SK-N-SH (cell line): ENCODE measurements at regions not wholly inside any gene's neighbourhood (a gene's known extent, or its start where the extent isn't known, plus 50 kb on each side); places are given as distances from the start of the nearest gene placed in this dataset.

Experiments
- CTCF ChIA-PET: fragments of 300-600, 350-600 bp; formaldehyde crosslinking; extraction: SDS; loops from one replicate; lab custom pipeline; 2021; lab: Yijun Ruan, JAX
- POLR2A ChIA-PET: fragments of 350-600 bp; sonication (Branson Sonifier 250); formaldehyde crosslinking; extraction: SDS; loops from one replicate; lab custom pipeline; 2020; ENCODE audit warnings: antibody characterized with exemption, inconsistent platforms; lab: Yijun Ruan, JAX
- DNase-seq: peaks from one replicate; pipeline ENCODE4 v3.0.0; 2012
- H2AFZ ChIP-seq: fragments of 200-600 bp; sonication (generic); 2 replicates; pipeline ENCODE4 v1.8.1; 2016; ENCODE audit warnings: antibody characterized with exemption, mild to moderate bottlenecking, low read depth
- H3F3A ChIP-seq: fragments of 200-600 bp; sonication (generic); replicated peaks from 2 replicates; pipeline ENCODE3; 2016; ENCODE audit warnings: antibody characterized with exemption, mild to moderate bottlenecking; ENCODE audit not compliant: insufficient read depth
- H3K27ac ChIP-seq, 2 experiments: fragments of 200-500 bp in 1 of 2; fragments of 200-600 bp in 1 of 2; sonication (Bioruptor generic) in 1 of 2; sonication (generic), shearing (Covaris generic) in 1 of 2; 2 replicates each; pipeline versions ENCODE4 v1.5.1 to v1.6.1; 2014 to 2016; ENCODE audit warnings: low read depth in 2 of 2, inconsistent platforms in 1 of 2, low read length in 1 of 2, mild to moderate bottlenecking in 1 of 2, mixed read lengths in 1 of 2
- H3K27me3 ChIP-seq: fragments of 200-600 bp; sonication (generic), shearing (Covaris generic); 2 replicates; pipeline ENCODE4 v1.6.1; 2016; ENCODE audit warnings: mixed run types; ENCODE audit not compliant: insufficient read depth
- H3K36me3 ChIP-seq, 2 experiments: fragments of 200-500 bp in 1 of 2; fragments of 200-600 bp in 1 of 2; sonication (Bioruptor generic) in 1 of 2; sonication (generic) in 1 of 2; replicated peaks in 1 of 2; 2 replicates each; pipeline versions ENCODE3 to v1.5.1; 2014 to 2016; ENCODE audit warnings: low read length in 1 of 2, mild to moderate bottlenecking in 1 of 2; ENCODE audit not compliant: insufficient read depth in 2 of 2, control insufficient read depth in 1 of 2
- H3K4me1 ChIP-seq, 2 experiments: fragments of 200-500 bp in 1 of 2; fragments of 200-600 bp in 1 of 2; sonication (Bioruptor generic) in 1 of 2; sonication (generic), shearing (Covaris generic) in 1 of 2; 2 replicates each; pipeline versions ENCODE4 v1.5.1 to v1.6.1; 2014 to 2016; ENCODE audit warnings: low read depth in 1 of 2, low read length in 1 of 2, mixed run types in 1 of 2; ENCODE audit not compliant: insufficient read depth in 2 of 2, control insufficient read depth in 1 of 2
- H3K4me2 ChIP-seq: fragments of 200-600 bp; sonication (generic), shearing (Covaris generic); 2 replicates; pipeline ENCODE4 v1.6.1; 2017; ENCODE audit warnings: mixed run types
- H3K4me3 ChIP-seq, 2 experiments: fragments of 200-500 bp in 1 of 2; fragments of 200-600 bp in 1 of 2; sonication (Bioruptor generic) in 1 of 2; sonication (generic), shearing (Covaris generic) in 1 of 2; 2 replicates each; pipeline versions ENCODE4 v1.5.1 to v1.8.1; 2014 to 2016; ENCODE audit warnings: low read depth in 2 of 2, inconsistent platforms in 1 of 2, low read length in 1 of 2, mild to moderate bottlenecking in 1 of 2, mixed read lengths in 1 of 2, moderate library complexity in 1 of 2
- H3K79me2 ChIP-seq: fragments of 200-600 bp; sonication (generic); 2 replicates; pipeline ENCODE4 v1.8.1; 2017; ENCODE audit warnings: mild to moderate bottlenecking; ENCODE audit not compliant: insufficient read depth
- H3K9ac ChIP-seq: fragments of 200-600 bp; sonication (generic); 2 replicates; pipeline ENCODE4 v1.6.1; 2017; ENCODE audit warnings: mixed run types
- H3K9me2 ChIP-seq: fragments of 200-600 bp; sonication (generic); 2 replicates; pipeline ENCODE4 v1.6.1; 2017; ENCODE audit warnings: mixed run types
- H3K9me3 ChIP-seq: fragments of 200-600 bp; sonication (generic); 2 replicates; pipeline ENCODE4 v1.6.1; 2017; ENCODE audit warnings: mixed run types, mild to moderate bottlenecking, moderate library complexity
- H4K20me1 ChIP-seq: fragments of 200-600 bp; sonication (generic); 2 replicates; pipeline ENCODE4 v1.6.1; 2017; ENCODE audit warnings: mild to moderate bottlenecking, mixed run types; ENCODE audit not compliant: insufficient read depth
- CTCF ChIP-seq: fragments of 200-600 bp; sonication (generic); IDR thresholded peaks from 2 replicates; pipeline ENCODE4 v1.6.1; 2017; ENCODE audit warnings: antibody characterized with exemption, mild to moderate bottlenecking, moderate library complexity
- EP300 ChIP-seq, 2 experiments: IDR thresholded peaks; 2 replicates each; pipeline versions ENCODE4 v1.4.0 to v1.6.1; 2012; ENCODE audit warnings: borderline replicate concordance in 1 of 2, low read depth in 1 of 2, low read length in 1 of 2
- FOXJ3 ChIP-seq: sonication (generic); formaldehyde crosslinking; IDR thresholded peaks from 2 replicates; pipeline ENCODE4 v1.5.1; 2020; ENCODE audit warnings: mild to moderate bottlenecking, missing genetic modification reagents
- FOXM1 ChIP-seq: IDR thresholded peaks from 2 replicates; pipeline ENCODE4 v1.4.0; 2012; ENCODE audit warnings: low read depth, mild to moderate bottlenecking
- GABPA ChIP-seq: IDR thresholded peaks from 2 replicates; pipeline ENCODE4 v1.4.0; 2012; ENCODE audit warnings: low read depth, mild to moderate bottlenecking
- GATA2 ChIP-seq: sonication (generic); formaldehyde crosslinking; IDR thresholded peaks from 2 replicates; pipeline ENCODE4 v1.5.0; 2020; ENCODE audit warnings: mild to moderate bottlenecking, missing genetic modification reagents
- MEF2A ChIP-seq: IDR thresholded peaks from 2 replicates; pipeline ENCODE4 v1.4.0; 2012; ENCODE audit warnings: low read depth, borderline replicate concordance
- NFIC ChIP-seq: IDR thresholded peaks from 2 replicates; pipeline ENCODE4 v1.4.0; 2012; ENCODE audit warnings: borderline replicate concordance
- RAD21 ChIP-seq: IDR thresholded peaks from 2 replicates; pipeline ENCODE4 v1.6.1; 2012; ENCODE audit warnings: mild to moderate bottlenecking, low read length
- REST ChIP-seq: IDR thresholded peaks from 2 replicates; pipeline ENCODE4 v1.6.1; 2012; ENCODE audit warnings: mild to moderate bottlenecking, low read depth, low read length, moderate library complexity
- RFX5 ChIP-seq: IDR thresholded peaks from 2 replicates; pipeline ENCODE4 v1.6.1; 2012; ENCODE audit warnings: mild to moderate bottlenecking, improper control_type of control experiment, low read length
- SIN3A ChIP-seq: IDR thresholded peaks from 2 replicates; pipeline ENCODE4 v1.6.1; 2012; ENCODE audit warnings: low read depth, mild to moderate bottlenecking, low read length, moderate library complexity, borderline replicate concordance
- TAF1 ChIP-seq: IDR thresholded peaks from 2 replicates; pipeline ENCODE4 v1.6.1; 2012; ENCODE audit warnings: low read depth, mild to moderate bottlenecking, low read length, moderate library complexity, borderline replicate concordance
- TEAD4 ChIP-seq: IDR thresholded peaks from 2 replicates; pipeline ENCODE4 v1.4.0; 2012; ENCODE audit warnings: mild to moderate bottlenecking, borderline replicate concordance; ENCODE audit not compliant: insufficient read depth
- YY1 ChIP-seq: IDR thresholded peaks from 2 replicates; pipeline ENCODE4 v1.4.0; 2012; ENCODE audit warnings: low read depth, mild to moderate bottlenecking
- WGBS: methylation state at CpG from one replicate; pipeline ENCODE4 v1.1.6; 2017; ENCODE audit warnings: low lambda C conversion rate; 5-methylcytosine and 5-hydroxymethylcytosine counted together

- DNase-seq = no peak
- Histone ChIP-seq H3K27me3 (no peaks in the 10 kb centered on the region), H3K27ac (no peak overlapping the region), H4K20me1 (no peaks in the 10 kb centered on the region), H3K79me2 (no peaks in the 10 kb centered on the region), H2AFZ (no peak overlapping the region), H3K4me2 (no peak overlapping the region), H3F3A (no peaks in the 10 kb centered on the region), H3K9ac (no peak overlapping the region), H3K9me3 (no peaks in the 10 kb centered on the region), H3K4me1 (no peaks in the 10 kb centered on the region), H3K36me3 (no peaks in the 10 kb centered on the region), H3K9me2 (no peaks in the 10 kb centered on the region), H3K4me3 (no peak overlapping the region)
- 15% methylated on average over 1 of the region's 1 CpG for WGBS
- ChIA-PET CTCF (no interaction called here), POLR2A (no interaction called here)
- TF ChIP-seq GATA2 (CRISPR knock-in tag) (no peak), SIN3A (no peak), TEAD4 (no peak), FOXM1 (no peak), MEF2A (no peak)
Observed at GRCh38 chr6:147662646-147663045, 154.2 kb downstream of the SAMD5 start.

GRCh38 chr6:147664092-147664491, 155.6 kb downstream of the SAMD5 start:
- Histone ChIP-seq H3K27ac (no peak overlapping the region), H4K20me1 (no peaks in the 10 kb centered on the region), H3K36me3 (no peaks in the 10 kb centered on the region), H3K4me3 (no peak overlapping the region), H3K27me3 (no peaks in the 10 kb centered on the region), H3K9me3 (no peaks in the 10 kb centered on the region), H3K79me2 (no peaks in the 10 kb centered on the region), H3K9me2 (no peaks in the 10 kb centered on the region), H3K9ac (no peak overlapping the region), H2AFZ (no peak overlapping the region), H3K4me2 (no peak overlapping the region), H3K4me1 (no peaks in the 10 kb centered on the region), H3F3A (no peaks in the 10 kb centered on the region)
- CTCF ChIA-PET = no interaction called here
- TF ChIP-seq CTCF = no peak
- no peak for TF ChIP-seq RFX5
- TF ChIP-seq FOXJ3 (CRISPR knock-in tag) = no peak
- POLR2A ChIA-PET = no interaction called here
- no peak for DNase-seq
- 6% methylated on average over 2 of the region's 2 CpGs for WGBS

GRCh38 chr6:147666255-147666654, 157.8 kb downstream of the SAMD5 start:
- H3F3A ChIP-seq = no peaks in the 10 kb centered on the region
- no peaks in the 10 kb centered on the region for H3K9me3 ChIP-seq
- H4K20me1 ChIP-seq = no peaks in the 10 kb centered on the region
- no peaks in the 10 kb centered on the region for H3K4me1 ChIP-seq
- no peak overlapping the region for H3K4me3 ChIP-seq
- CTCF ChIA-PET = no interaction called here
- no peak overlapping the region for H3K9ac ChIP-seq
- H3K27me3 ChIP-seq = no peaks in the 10 kb centered on the region
- POLR2A ChIA-PET = no interaction called here
- no peak overlapping the region for H3K4me2 ChIP-seq
- no peak for DNase-seq
- H2AFZ ChIP-seq = no peak overlapping the region
- H3K27ac ChIP-seq = no peak overlapping the region
- no peaks in the 10 kb centered on the region for H3K79me2 ChIP-seq
- H3K9me2 ChIP-seq = no peaks in the 10 kb centered on the region
- WGBS = 32% methylated on average over 4 of the region's 4 CpGs
- H3K36me3 ChIP-seq = no peaks in the 10 kb centered on the region
- no peak for TF ChIP-seq TAF1
- TF ChIP-seq NFIC = no peak
- no peak for TF ChIP-seq RAD21
- TF ChIP-seq YY1 = no peak
- TF ChIP-seq CTCF = no peak
- TF ChIP-seq EP300 (IDR thresholded peaks at IDR 0.05; ENCODE audit: borderline replicate concordance in 1 of 2, low read depth in 1 of 2, low read length in 1 of 2) = no peak
- no peak for TF ChIP-seq REST
- TF ChIP-seq FOXM1 = no peak
- TF ChIP-seq SIN3A = no peak
- TF ChIP-seq GABPA = no peak
